ENCODE measurements at regions not wholly inside any gene's neighbourhood (a gene's known extent, or its start where the extent isn't known, plus 50 kb on each side); places are given as distances from the start of the nearest gene placed in this dataset.
A peak's percentile ranks its signal among the peaks of the same experiment; 100 is the strongest.

DNA sequence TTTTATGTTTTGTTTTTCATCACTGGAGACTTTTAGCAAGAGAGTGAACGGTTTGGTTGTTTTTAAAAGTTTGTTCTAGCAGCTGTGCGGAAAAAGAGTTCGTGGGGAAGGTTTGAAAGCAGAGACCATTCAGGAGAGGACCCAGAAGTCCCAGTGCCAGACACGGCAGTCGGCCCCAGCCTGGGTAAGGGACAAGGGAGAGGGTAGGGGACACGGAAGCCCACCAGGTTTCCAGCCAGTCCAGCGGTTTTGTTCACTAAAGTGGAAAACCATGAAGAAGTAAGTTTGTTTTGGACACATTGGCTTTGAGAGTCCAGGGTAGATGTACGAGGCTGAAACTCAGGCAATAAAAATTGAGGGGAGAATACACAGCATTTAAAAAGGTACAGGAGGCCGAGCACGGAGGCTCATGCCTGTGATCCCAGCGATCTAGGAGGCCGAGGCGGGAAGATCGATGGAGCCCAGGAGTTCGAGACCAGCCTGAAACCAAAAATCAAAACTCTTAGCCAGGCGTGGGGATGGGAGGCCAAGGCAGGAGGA, 56.8 kb upstream of the RPH3AL start:
- Mint-ChIP-seq H3K4me1 (ENCODE audit: low read depth) (peaks cover 49% of the 10 kb centered on the region), H3K27ac (peak overlapping the region; percentile 80), H3K36me3 (ENCODE audit: low read depth) (peaks cover 41% of the 10 kb centered on the region), H3K4me3 (peak overlapping the region; percentile 89), H3K27me3 (ENCODE audit: low read depth) (peaks cover 3% of the 10 kb centered on the region), H3K9me3 (no peaks in the 10 kb centered on the region)
- no peak for DNase-seq (ENCODE audit: low spot score)

GRCh38 chr17:404703-405102, 52.1 kb upstream of the RPH3AL start:
- DNase-seq (ENCODE audit: low spot score) = no peak
- no peak overlapping the region for H3K4me3 Mint-ChIP-seq
- no peak overlapping the region for H3K27ac Mint-ChIP-seq
- no peaks in the 10 kb centered on the region for H3K27me3 Mint-ChIP-seq (ENCODE audit: low read depth)
- peaks cover 30% of the 10 kb centered on the region for H3K36me3 Mint-ChIP-seq (ENCODE audit: low read depth)
- peaks cover 12% of the 10 kb centered on the region for H3K4me1 Mint-ChIP-seq (ENCODE audit: low read depth)
- H3K9me3 Mint-ChIP-seq = no peaks in the 10 kb centered on the region
